Mesenteric fat pad (tissue), 1 donor: ENCODE measurements at regions not wholly inside any gene's neighbourhood (a gene's known extent, or its start where the extent isn't known, plus 50 kb on each side); places are given as distances from the start of the nearest gene placed in this dataset.

Experiments
- DNase-seq: peaks from one replicate; pipeline ENCODE4 v3.0.0-alpha.2; 2020; ENCODE audit warnings: low spot score
- donor health status: DM: yes; HTN: yes; CAD: no.

- DNase-seq, result no peak
These were observed 1331.2 kb upstream of the GBE1 start for GRCh38 chr3:83092521-83093221.

DNA sequence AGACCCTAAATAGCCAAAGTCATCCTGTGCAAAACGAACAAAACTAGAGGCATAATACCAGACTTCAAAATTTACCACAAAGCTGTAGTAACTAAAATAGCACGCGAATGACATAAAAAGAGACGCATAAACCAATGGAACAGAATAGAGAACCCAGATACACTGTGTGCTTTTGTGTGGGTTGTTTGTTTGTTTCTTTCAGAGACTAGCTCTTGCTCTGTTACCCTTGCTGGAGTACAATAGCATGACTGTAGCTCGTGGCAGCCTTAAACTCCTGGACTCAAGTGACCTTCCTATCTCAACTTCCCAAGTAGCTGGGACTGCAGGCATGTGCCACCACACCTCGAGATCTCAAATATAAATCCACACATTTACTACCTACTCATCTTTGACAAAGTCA lies 1314.6 kb upstream of the GBE1 start:
- no peak for DNase-seq

GRCh38 chr3:83074485-83074884 lies 1313.0 kb upstream of the GBE1 start:
- no peak for DNase-seq

GRCh38 chr3:83065851-83066460 lies 1304.5 kb upstream of the GBE1 start:
- no peak for DNase-seq

DNA sequence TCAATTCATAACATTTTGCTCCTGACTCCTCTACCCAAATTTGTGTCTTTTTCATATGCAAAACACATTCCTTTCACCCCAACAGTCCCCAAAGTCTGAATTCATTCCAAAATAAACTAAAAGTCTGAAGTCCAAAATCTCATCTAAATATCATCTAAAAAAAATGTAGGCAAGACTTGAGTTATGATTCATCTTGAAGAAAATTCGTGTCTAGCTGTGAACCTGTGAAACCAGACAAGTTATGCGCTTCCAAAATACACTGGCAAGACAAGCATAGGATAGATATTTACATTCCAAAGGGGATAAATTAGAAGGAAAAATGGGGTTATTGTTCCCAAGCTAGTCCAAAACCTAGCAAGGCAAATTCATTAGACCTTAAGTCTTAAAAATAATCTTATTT lies 1302.0 kb upstream of the GBE1 start:
- no peak for DNase-seq

GRCh38 chr3:83048556-83048955 lies 1287.1 kb upstream of the GBE1 start:
- no peak for DNase-seq

DNA sequence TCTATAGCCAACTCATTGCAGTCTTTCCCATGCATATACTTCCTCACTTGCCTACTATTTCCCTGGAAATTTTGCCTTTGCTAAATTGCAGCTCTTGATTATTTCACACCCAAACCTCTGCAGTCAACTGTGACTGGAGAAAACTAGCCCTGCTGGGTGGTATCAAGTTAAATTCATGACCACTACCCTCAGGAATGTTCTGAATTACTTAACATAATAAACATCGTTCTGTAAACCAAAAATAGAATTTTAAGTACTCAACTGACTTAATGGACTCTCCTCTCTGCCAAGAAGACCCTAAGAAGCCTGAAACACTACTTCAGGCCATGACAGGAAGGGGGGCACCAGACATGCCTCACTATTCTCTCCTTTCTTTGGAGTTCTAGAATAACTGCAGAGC lies 1278.0 kb upstream of the GBE1 start:
- DNase-seq, result no peak

GRCh38 chr3:83035704-83036010 lies 1274.2 kb upstream of the GBE1 start:
- no peak for DNase-seq

- peak; percentile 75 for DNase-seq
These were observed 1273.6 kb upstream of the GBE1 start for GRCh38 chr3:83034806-83035703.

DNA sequence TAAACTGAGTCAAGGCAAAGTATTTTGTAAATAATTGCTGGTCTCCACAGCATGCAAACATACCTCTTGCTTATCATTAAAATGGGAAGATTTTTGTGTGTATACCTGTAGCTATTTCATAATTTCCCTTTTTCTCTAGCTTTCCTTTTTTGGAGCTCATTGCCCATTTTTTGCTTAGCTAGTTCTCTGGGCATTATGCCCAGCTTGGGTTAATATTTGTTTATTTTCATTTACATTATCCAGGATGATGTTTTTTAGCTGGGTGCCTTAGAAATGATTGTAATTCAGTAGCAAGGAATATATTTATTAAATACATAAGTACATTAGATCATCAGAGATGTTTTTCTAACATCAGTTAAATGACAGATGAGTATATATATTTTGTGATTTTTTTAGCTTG lies 1271.7 kb upstream of the GBE1 start:
- DNase-seq, result no peak

GRCh38 chr3:83023086-83023485 lies 1261.6 kb upstream of the GBE1 start:
- no peak for DNase-seq

DNA sequence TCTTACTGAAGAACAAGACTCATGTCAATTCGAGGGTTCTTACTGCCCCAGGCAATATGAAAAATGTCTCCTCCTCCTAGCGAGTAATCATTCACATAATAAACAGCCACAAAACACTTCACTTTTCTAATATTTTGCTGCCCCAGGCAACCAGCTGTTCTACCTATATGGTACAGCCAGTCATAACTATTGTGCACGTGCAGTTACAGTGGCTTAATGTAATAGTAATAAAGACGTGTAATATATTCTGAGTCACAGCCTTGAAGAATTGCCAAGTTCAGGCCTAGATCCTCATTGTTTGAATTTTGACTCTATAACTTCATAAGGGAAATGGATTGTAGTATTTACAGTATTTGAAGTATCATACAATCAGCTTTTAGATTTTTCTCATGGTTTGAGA lies 1250.0 kb upstream of the GBE1 start:
- no peak for DNase-seq

- no peak for DNase-seq
These were observed 1242.5 kb upstream of the GBE1 start for GRCh38 chr3:83003917-83004316.

DNA sequence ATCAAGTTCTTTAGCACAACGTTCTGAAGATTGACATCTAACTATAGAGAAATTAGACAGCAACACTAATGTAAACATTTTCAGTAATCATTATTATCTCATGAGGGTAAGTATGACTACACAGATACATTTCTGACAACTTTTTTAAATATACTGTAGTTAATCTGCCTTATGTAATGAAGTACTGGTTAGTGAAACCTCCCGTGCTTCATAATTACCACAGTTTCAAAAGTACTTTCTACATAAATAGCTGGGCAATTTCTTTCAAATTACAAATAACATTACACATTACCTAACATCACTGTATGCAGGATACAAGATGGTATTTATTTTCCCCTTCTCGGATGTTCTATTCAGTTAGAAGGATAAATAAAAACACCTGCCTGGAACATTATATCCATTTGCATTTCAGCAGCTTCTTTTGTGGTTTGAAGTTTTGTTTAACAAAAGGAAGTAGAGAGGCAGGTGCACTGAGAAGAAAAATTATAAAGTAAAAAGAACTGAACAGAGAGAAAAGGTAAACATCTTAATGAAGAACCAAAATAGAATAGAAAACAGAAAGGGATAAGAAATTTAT lies 1241.5 kb upstream of the GBE1 start:
- DNase-seq, result no peak

GRCh38 chr3:82999777-83000176 lies 1238.3 kb upstream of the GBE1 start:
- no peak for DNase-seq

- no peak for DNase-seq
These were observed 1216.9 kb upstream of the GBE1 start for GRCh38 chr3:82978368-82978767.

- DNase-seq, result no peak
These were observed 1216.4 kb upstream of the GBE1 start for GRCh38 chr3:82977871-82978270.

DNA sequence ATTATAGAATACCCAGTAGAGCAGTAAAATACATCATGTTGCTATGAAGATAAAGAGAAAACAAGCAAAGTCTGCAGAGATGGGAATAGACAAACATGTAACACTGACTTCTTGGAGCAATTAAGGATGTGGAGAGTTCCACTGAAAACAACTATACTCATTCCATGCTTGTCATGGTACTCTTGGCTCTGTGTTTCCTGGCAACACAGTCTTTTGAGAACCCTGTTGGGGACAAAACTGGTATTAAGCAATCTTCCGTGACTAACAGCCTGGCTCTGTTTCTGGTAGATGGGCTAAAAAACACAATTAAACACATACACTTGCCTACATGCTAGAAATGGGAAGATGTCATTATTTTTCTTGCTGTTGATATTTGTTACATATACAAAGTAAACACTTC lies 1212.3 kb upstream of the GBE1 start:
- DNase-seq, result no peak

DNA sequence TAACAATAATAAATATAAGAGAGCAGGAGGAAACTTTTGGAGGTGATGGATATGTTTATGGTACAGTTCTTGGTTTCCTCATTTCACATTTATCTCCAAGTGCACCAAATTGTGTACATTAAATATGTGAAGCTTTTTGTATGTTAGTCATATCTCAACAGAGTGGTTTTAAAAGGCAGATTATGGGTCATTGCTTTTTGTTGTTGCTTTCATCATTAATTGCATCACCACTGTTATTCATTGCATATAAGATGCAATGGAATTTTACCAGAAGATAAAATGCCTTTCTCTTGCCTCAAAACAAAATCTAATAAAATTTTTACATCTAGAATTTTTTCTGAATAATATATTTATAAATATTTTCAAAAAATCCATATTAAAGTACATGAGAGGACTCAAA lies 1198.9 kb upstream of the GBE1 start:
- DNase-seq, result no peak

- no peak for DNase-seq
These were observed 1196.3 kb upstream of the GBE1 start for GRCh38 chr3:82957696-82958095.

- no peak for DNase-seq
These were observed 1195.6 kb upstream of the GBE1 start for GRCh38 chr3:82957079-82957478.

- no peak for DNase-seq
These were observed 1193.0 kb upstream of the GBE1 start for GRCh38 chr3:82954486-82954885.
